ENCODE measurements at regions not wholly inside any gene's neighbourhood (a gene's known extent, or its start where the extent isn't known, plus 50 kb on each side); places are given as distances from the start of the nearest gene placed in this dataset.
"Not testable (repeated sequence)": the region's sequence is repeated elsewhere in the genome, so short reads cannot be mapped to it uniquely, and the experiment has no call there.

DNA sequence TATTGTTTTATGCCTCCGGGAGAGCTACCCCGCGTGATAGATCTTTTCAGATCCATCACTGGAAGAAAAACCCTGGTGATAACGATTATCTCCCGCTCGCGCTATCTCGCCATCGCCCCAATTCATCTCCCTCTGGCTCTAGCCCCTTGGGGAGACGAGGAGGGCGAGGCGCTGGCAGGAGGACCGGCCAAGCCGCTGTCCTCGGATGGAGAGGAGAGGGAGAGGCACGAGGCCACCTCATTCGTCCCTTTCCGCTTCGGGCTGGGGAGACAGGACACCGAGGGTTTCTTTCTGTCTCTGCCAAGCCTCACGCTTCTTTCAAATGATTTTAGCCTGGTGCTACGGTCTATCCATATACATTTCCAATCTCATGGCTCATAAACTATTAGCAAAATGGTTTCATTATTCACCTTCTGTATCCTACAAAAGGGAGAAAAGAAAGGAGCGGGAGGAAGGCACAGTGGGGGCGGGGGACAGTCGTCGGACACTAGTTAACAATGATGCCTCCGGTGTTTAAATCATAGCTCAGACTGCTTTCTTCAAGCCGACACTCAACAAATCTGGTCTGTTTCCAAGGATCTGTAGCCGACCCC lies 415.0 kb upstream of the ESRRG start:
- DNase-seq (ENCODE audit: low read depth): no peak

DNA sequence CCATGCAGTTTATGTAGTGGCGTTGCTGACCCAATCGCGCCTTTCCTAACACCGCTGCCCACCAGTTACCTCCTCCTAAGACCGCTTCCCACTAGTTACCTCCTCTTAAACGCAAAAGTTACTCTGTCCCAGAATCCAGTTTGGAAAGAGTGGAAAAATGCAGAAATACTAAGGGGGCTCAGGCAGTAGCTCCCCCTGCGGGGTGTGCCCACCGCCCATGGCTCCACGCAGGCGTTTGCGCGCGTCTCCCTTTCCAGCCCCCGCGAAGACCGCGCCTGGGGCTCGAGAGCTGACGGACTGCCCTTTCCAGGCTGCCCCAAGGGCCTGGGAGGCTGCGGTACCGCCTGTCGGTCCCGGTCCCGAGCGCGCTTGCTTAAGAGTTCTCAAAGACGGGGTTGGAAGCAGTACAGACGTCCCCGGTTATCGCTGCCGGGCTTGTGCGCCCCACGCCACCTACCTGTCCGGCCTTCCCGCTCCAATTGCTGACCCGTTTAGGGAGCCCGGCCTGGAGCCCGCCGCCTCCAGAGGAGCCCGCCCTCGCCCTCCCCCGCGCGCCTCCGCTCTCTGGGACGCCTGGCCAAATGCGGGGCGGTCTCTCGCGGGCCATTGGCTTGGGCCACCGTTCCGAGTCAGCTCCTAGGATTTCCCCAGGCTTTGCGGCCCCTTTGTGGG lies 414.1 kb upstream of the ESRRG start:
- DNase-seq (ENCODE audit: low read depth): no peak

GRCh38 chr1:217136895-217137205 lies 413.6 kb upstream of the ESRRG start:
- no peak for DNase-seq (ENCODE audit: low read depth)

DNA sequence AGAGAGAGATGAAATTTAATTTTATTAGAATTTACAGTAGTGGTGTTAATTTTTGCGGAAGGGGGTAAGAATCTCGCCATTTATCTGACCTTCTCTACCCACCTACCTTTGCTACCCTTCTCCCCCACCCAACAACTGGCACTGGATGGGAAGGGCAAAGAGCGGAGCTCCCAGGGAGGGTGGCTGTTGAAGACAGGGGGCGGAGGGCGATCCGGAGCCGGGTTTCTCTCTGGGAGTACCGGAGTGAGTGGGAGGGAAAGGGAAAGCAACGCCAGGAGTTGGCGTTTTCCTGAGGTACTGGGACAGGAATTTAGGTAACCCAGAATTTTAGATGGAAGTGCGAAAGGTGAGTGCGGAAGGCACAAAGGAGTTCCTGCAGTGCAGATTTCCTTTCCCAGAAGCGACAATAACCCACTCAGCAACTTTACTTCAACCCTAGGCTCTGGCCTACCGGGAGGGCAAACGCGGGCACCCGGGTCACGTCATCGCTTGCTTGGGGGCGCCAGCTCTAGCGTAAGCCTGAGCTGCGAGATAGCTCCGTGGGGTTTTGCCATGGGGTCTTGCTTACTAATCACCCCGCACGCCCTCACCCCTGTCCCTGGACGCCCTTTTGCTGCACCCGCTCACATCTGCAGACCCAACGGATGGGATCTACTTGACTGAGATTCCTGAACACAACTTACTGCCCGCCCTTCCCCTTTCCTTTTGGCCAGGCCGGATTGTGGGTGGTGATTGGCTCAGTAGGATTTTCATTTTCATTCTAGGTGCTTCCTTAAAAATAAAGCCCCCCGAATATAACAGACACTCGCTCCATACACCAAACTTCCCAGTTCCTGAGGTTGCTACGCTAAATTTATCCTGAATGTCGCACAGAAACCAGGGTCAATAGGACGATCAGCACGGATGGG lies 413.0 kb upstream of the ESRRG start:
- DNase-seq (ENCODE audit: low read depth): no peak

GRCh38 chr1:217135569-217135915 lies 412.3 kb upstream of the ESRRG start:
- DNase-seq (ENCODE audit: low read depth): peak; percentile 6

DNA sequence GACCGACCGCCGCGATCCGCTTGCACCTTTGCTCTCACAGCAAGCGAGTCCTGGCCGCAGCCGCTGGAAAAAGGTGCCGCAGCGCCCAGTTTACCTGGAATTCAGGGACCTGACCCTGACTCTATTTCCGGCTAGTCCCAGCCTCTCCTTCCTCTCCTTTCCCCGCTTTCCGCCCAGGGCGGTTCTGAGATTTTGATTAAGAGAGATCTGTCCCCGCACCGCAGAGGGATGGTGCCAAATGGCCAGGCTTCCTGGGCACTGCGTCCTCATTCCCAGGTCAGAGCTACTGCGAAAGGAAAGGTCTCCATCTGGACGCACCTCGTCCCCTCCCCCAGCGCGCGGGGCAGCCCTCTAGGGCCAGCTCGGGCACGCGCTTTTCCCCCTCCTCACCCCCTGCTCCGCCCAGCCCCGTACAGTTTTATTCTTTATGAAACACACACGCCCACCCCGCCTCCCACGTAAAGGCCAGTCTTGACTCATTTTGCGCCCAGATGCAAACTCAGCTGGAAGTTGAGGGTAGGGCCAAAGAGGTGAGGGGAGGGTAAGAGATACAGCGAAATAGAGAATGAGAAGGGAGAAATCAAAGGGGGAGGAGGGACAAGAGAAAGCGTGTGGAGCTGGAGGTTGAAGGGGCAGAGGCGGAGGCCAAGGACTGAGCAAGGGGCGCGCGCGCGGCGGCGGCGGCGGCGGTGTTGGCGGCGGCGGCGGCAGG lies 411.8 kb upstream of the ESRRG start:
- peak; percentile 9 for DNase-seq (ENCODE audit: low read depth)

- no peak for DNase-seq (ENCODE audit: low read depth)
Measured at GRCh38 chr1:217133958-217134856, 411.0 kb upstream of the ESRRG start.

DNA sequence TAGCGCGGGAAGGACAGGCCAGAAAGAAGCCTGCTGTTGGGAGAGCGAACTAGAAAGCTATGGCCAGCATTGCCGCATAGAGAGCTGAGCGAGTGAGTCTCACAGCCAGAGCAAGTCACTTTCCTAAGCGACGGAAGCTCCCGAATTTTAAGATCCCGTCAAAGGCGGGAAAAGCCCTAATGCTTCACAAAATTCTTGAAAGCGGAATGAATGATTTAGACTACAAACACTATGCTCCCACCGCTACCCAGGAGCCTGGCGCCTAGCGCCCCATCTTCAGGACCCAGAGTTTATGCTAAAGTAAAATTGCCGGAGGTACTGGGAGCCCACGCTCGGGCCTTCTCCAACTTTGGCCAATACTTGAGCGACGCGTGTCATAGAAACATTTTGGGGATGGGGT lies 409.9 kb upstream of the ESRRG start:
- DNase-seq (ENCODE audit: low read depth): no peak

GRCh38 chr1:217123340-217123739 lies 400.1 kb upstream of the ESRRG start:
- DNase-seq (ENCODE audit: low read depth): not testable (repeated sequence)

DNA sequence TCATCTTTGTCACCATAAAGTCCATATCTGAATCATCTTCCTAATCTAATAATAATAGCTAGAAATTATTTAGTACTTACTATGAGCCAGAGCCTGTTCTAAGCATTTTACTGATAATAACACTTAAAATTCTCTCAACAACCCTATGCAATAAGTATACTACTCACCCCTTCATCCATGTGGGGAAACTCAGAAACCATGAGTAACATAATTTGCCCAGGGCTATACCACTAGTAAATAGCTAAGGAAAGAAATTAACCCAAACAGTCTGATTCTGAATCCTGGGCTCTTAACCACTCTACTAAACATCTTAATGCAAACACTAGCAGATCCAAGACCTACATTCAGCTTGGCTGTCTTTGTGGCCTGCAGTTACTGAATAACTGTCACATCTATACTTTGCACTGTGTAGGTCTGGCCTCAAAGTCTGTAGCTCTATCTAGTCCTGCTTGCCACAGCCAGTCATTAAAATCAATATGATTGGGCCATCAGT lies 394.8 kb upstream of the ESRRG start:
- no peak for DNase-seq (ENCODE audit: low read depth)

- DNase-seq (ENCODE audit: low read depth): no peak
Measured at GRCh38 chr1:217115404-217116380, 392.5 kb upstream of the ESRRG start.

DNA sequence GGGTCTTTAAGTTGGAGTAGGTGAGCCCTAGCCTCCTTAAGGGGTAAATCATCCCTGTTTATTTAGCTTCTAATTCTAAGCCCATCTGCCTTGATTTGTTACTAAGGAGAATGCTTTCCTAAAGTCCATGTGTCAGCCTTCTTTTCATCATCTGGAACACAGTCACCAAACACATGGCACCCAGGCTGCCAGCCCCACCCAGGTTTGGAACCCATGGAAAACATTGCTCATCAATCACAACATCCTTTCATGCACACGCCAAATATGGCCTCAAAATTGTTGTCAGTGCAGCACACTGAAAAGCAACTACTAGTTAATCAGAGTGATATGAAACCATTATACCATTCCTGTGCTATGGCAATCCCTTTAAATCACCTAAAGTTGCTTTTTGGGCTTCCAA lies 386.7 kb upstream of the ESRRG start:
- DNase-seq (ENCODE audit: low read depth): no peak

DNA sequence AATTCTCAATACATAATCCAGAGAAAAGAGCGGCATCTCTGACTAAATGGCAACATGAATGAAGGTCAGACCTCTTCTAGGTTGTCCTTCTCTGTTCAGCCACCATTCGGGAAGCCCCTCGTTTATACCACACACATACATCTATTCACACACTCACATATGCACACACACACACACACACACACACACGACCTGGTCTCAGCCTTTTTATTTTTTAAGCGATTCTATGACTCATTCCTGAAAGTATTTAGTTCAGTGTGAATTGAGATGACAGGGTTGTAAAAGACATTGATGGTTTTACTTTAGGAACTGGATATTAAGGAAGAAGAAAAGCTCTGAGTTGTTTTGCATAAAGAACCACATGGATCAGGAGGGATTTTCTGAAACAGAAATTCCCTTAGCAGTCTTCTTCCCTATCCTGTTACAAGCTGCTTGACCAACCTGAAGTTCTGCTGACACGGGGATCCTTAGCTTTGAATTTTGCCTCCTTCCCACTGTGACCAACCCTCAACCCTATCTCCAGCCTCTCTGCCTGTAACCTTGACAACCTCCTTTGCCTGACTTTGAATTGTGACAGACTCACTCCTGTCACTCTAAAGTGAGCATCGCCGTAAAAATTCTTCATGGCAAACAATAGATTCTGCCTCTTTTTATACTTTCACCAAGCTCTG lies 383.1 kb upstream of the ESRRG start:
- DNase-seq (ENCODE audit: low read depth): peak; percentile 11

- DNase-seq (ENCODE audit: low read depth): no peak
Measured at GRCh38 chr1:217105437-217105836, 382.2 kb upstream of the ESRRG start.

DNA sequence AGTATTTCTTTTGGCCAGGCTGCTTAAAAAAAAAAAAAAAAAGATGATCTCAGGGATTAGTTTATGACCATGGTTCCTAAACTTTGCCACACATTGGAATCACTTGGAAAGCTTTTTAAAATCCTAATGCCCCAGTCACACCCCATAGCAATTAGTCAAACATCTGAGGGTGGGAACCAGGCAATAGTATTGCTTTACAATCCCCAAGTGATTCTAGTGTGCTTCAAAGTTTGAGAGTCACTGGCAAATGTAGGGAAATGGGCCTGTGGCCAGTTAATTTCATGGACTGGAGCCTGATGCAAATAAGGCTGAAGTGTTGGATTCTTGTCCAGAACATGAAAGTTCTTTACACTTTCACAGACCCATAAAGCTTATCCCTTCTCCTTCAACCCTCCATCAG lies 374.6 kb upstream of the ESRRG start:
- DNase-seq (ENCODE audit: low read depth): no peak

DNA sequence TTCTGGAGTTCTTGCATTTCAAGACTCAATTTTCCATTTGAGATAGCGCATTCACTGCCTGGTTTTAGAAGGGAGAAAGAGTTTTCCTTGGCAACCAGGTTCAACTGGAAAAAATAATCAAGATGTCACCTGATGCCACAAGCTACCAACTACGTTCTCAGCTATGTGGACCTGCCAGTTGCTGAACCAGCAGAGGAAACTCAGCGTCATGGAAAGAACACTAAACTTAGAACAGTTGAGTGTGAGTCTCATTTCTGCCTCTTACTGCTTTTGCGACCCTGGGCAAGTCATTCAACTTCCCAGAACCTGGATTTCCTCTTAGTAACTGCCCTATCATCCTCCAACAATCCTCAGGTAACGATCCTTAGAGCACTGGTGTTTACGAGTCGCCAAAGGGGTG lies 373.0 kb upstream of the ESRRG start:
- no peak for DNase-seq (ENCODE audit: low read depth)

DNA sequence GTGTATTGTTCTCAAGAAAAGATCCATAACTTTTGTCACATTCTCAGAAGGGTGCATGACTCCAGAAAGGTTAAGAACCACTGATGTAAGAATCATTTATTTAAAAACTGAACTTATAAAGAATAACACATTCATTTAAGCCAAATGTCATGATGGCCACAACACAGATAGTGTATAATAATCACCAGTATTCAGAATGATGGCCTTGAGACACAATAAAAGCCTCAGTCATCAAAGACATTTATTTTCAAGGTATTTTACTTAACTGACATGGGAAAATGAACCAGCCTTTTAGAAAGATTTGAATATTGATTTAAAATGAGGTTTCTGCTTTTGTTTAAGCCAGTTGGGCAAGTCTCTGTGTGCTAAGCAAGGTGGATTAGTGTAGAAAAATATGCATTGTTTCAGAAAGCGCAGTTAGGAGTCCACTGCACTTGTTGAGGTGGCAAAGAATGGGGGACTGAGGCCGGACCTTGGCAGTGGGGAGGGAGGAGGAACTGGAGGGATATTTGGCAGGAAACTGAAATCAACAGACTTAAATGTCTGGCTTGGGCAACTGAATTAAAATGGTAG lies 371.9 kb upstream of the ESRRG start:
- DNase-seq (ENCODE audit: low read depth): no peak

- DNase-seq (ENCODE audit: low read depth): no peak
Measured at GRCh38 chr1:217091561-217091960, 368.3 kb upstream of the ESRRG start.

All from LHCN-M2 (cell line).